Right lobe of liver (tissue), 6 donors: ENCODE measurements at regions not wholly inside any gene's neighbourhood (a gene's known extent, or its start where the extent isn't known, plus 50 kb on each side); places are given as distances from the start of the nearest gene placed in this dataset.

Source experiments
- ATAC-seq, 4 donors: fragments of 200-7000 bp; cut with Tn5 transposase; one replicate each; pipeline ENCODE4 v1.9.1; 2020; ENCODE audit warnings: mild to moderate bottlenecking in 4 of 4, moderate library complexity in 4 of 4
- DNase-seq, 3 donors: peaks; one replicate each; pipeline ENCODE4 v3.0.0-alpha.2; 2020
- H3K27ac ChIP-seq, 3 donors: fragments of 200-600 bp; one replicate each; pipeline ENCODE4 v1.8.0; 2022
- H3K27me3 ChIP-seq, 2 donors: fragments of 200-600 bp; one replicate each; pipeline ENCODE4 v1.8.0; 2022
- H3K36me3 ChIP-seq, 4 donors: fragments of 200-600 bp; sonication (generic) in 1 of 4; one replicate each; pipeline versions ENCODE4 v1.5.1 to v1.8.0; 2017 to 2022; ENCODE audit warnings: control low read depth in 1 of 4
- H3K4me1 ChIP-seq, 4 donors: fragments of 200-600 bp; sonication (generic) in 1 of 4; one replicate each; pipeline versions ENCODE4 v1.5.1 to v1.8.0; 2017 to 2022; ENCODE audit warnings: control low read depth in 1 of 4
- H3K4me3 ChIP-seq, 3 donors: fragments of 200-600 bp; one replicate each; pipeline ENCODE4 v1.8.0; 2022
- H3K9me3 ChIP-seq, 4 donors: fragments of 200-600 bp; sonication (generic) in 1 of 4; one replicate each; pipeline versions ENCODE4 v1.5.1 to v1.8.0; 2017 to 2022; ENCODE audit warnings: control low read depth in 1 of 4
- POLR2A ChIP-seq: fragments of 450-650 bp; IDR thresholded peaks from one replicate; pipeline ENCODE4 v1.6.1; 2017; ENCODE audit warnings: antibody characterized with exemption, mild to moderate bottlenecking
- WGBS: methylation state at CpG from one replicate; pipeline ENCODE4 v1.1.6; 2018; ENCODE audit warnings: low coverage, low lambda C conversion rate; ENCODE audit not compliant: insufficient coverage; ENCODE audit errors: missing lambda C conversion rate; 5-methylcytosine and 5-hydroxymethylcytosine counted together
- intact Hi-C, 2 donors: fragments of 100-400 bp; cut with DNase I; formaldehyde crosslinking; loops; one replicate each; pipeline versions ENCODE4 v1.11.2 to v1.14.1; 2022
- TF ChIP-seq, protein P1 (sequence below), 4 donors: fragments of 200-600 bp in 3 of 4; fragments of 450-650 bp in 1 of 4; IDR thresholded peaks; one replicate each; pipeline versions ENCODE4 v1.5.1 to v1.8.0; 2016 to 2022; ENCODE audit warnings: antibody characterized with exemption in 4 of 4, mild to moderate bottlenecking in 2 of 4
- donor health status: DM: no; HTN: yes; CAD: no.
- donor health status: DM: no; HTN: no; CAD: no.
- donor health status: DM: no; HTN: no; CAD: no.
- donor health status: DM: no; HTN: yes; CAD: no.
- donor health status: DM: no; HTN: yes; CAD: no.

GRCh38 chr12:85457016-85457415 lies 177.0 kb downstream of the ALX1 start:
- 100% methylated on average over 1 of the region's 1 CpG for WGBS
- ATAC-seq: no peak

GRCh38 chr12:85461127-85461526 lies 181.1 kb downstream of the ALX1 start:
- no peak for ATAC-seq
- WGBS: 64% methylated on average over 2 of the region's 4 CpGs

More at GRCh38 chr12:85457016-85457415, 177.0 kb downstream of the ALX1 start:
- Histone ChIP-seq H3K4me1 (no peaks in the 10 kb centered on the region), H3K27ac (no peak overlapping the region), H3K9me3 (no peaks in the 10 kb centered on the region), H3K4me3 (no peak overlapping the region), H3K36me3 (no peaks in the 10 kb centered on the region), H3K27me3 (no peaks in the 10 kb centered on the region)
- no peak for DNase-seq
- intact Hi-C loops: no loop called here
- TF ChIP-seq, protein P1, sequence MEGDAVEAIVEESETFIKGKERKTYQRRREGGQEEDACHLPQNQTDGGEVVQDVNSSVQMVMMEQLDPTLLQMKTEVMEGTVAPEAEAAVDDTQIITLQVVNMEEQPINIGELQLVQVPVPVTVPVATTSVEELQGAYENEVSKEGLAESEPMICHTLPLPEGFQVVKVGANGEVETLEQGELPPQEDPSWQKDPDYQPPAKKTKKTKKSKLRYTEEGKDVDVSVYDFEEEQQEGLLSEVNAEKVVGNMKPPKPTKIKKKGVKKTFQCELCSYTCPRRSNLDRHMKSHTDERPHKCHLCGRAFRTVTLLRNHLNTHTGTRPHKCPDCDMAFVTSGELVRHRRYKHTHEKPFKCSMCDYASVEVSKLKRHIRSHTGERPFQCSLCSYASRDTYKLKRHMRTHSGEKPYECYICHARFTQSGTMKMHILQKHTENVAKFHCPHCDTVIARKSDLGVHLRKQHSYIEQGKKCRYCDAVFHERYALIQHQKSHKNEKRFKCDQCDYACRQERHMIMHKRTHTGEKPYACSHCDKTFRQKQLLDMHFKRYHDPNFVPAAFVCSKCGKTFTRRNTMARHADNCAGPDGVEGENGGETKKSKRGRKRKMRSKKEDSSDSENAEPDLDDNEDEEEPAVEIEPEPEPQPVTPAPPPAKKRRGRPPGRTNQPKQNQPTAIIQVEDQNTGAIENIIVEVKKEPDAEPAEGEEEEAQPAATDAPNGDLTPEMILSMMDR (IDR thresholded peaks at IDR 0.05): no peak
- TF ChIP-seq POLR2A: no peak

GRCh38 chr12:85462888-85463287 lies 182.9 kb downstream of the ALX1 start:
- H3K27ac ChIP-seq: no peak overlapping the region
- H3K27me3 ChIP-seq: no peaks in the 10 kb centered on the region
- intact Hi-C loops: no loop called here
- no peaks in the 10 kb centered on the region for H3K36me3 ChIP-seq
- no peaks in the 10 kb centered on the region for H3K4me1 ChIP-seq
- no peak for ATAC-seq
- no peak overlapping the region for H3K4me3 ChIP-seq
- no peak for DNase-seq
- no peak for TF ChIP-seq POLR2A
- TF ChIP-seq, protein P1 (IDR thresholded peaks at IDR 0.05): no peak
- H3K9me3 ChIP-seq: no peaks in the 10 kb centered on the region
- 56% methylated on average over 4 of the region's 4 CpGs for WGBS

More at GRCh38 chr12:85461127-85461526, 181.1 kb downstream of the ALX1 start:
- intact Hi-C loops: no loop called here
- no peak for DNase-seq
- H3K27me3 ChIP-seq: no peaks in the 10 kb centered on the region
- no peaks in the 10 kb centered on the region for H3K36me3 ChIP-seq
- no peak overlapping the region for H3K27ac ChIP-seq
- no peaks in the 10 kb centered on the region for H3K4me1 ChIP-seq
- no peak overlapping the region for H3K4me3 ChIP-seq
- TF ChIP-seq, protein P1 (IDR thresholded peaks at IDR 0.05): no peak
- no peak for TF ChIP-seq POLR2A
- H3K9me3 ChIP-seq: no peaks in the 10 kb centered on the region

- Histone ChIP-seq H3K27me3 (no peaks in the 10 kb centered on the region), H3K36me3 (no peaks in the 10 kb centered on the region), H3K4me1 (no peaks in the 10 kb centered on the region), H3K27ac (no peak overlapping the region), H3K4me3 (no peak overlapping the region), H3K9me3 (no peaks in the 10 kb centered on the region)
- DNase-seq: no peak
- ATAC-seq: no peak
- no peak for TF ChIP-seq POLR2A
- TF ChIP-seq, protein P1 (IDR thresholded peaks at IDR 0.05): no peak
- intact Hi-C loops: no loop called here
Measured at GRCh38 chr12:85466890-85467289, 186.9 kb downstream of the ALX1 start.
